KOPT-K1 (cell line): ENCODE measurements at regions not wholly inside any gene's neighbourhood (a gene's known extent, or its start where the extent isn't known, plus 50 kb on each side); places are given as distances from the start of the nearest gene placed in this dataset.

Source experiments
- H3K27ac ChIP-seq: fragments of 200-600 bp; sonication (generic); 2 replicates; pipeline ENCODE4 v1.5.1; 2016; ENCODE audit warnings: antibody characterized with exemption, mild to moderate bottlenecking, low read depth, low read length; ENCODE audit not compliant: poor library complexity, severe bottlenecking
- H3K36me3 ChIP-seq: fragments of 200-600 bp; sonication (generic); 2 replicates; pipeline ENCODE4 v1.5.1; 2017; ENCODE audit warnings: antibody characterized with exemption, mild to moderate bottlenecking, low read length, moderate library complexity; ENCODE audit not compliant: insufficient read depth
- H3K9me3 ChIP-seq: fragments of 200-600 bp; sonication (generic); 2 replicates; pipeline ENCODE4 v1.5.1; 2017; ENCODE audit warnings: antibody characterized with exemption, low read length, mild to moderate bottlenecking; ENCODE audit not compliant: insufficient read depth, poor library complexity, severe bottlenecking

DNA sequence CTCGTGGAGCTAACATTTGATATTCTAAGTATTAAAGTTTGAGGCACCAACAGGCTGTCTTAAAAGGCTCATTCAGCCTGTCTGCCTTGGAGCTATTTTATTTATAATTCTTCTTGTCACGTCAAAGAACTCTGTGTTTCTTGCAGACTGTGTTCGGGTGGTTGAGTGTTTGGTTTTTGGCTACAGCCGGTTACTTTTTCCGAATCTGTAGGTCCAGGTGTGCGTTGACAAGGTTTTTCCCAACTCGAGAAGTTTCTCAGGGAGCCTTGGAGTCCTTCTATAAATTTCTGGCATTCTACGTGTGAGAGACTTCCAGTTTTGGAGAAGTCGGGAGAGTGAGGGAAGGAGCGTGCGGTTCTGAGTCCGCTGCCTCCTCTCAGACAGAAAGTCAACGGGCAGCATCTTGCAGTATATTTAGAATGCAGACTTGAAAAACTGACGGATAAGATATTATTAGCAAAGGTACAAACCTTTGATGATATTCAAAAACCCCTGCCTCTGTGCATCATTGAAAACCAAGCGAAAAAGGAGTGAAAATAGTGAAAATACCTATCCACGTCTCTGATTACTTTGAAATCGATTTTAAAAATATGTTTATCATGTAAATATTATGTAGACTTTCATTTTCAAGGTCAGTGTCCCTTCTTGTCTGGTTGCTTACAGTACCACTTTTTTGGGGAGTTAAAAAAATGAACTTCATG is 85.2 kb upstream of the PPARA start:
- Histone ChIP-seq H3K9me3 (no peaks in the 10 kb centered on the region), H3K27ac (no peak overlapping the region), H3K36me3 (no peaks in the 10 kb centered on the region)

- no peaks in the 10 kb centered on the region for H3K9me3 ChIP-seq
- H3K36me3 ChIP-seq = no peaks in the 10 kb centered on the region
- H3K27ac ChIP-seq = no peak overlapping the region
Observed at GRCh38 chr22:46065691-46066454, 84.5 kb upstream of the PPARA start.

DNA sequence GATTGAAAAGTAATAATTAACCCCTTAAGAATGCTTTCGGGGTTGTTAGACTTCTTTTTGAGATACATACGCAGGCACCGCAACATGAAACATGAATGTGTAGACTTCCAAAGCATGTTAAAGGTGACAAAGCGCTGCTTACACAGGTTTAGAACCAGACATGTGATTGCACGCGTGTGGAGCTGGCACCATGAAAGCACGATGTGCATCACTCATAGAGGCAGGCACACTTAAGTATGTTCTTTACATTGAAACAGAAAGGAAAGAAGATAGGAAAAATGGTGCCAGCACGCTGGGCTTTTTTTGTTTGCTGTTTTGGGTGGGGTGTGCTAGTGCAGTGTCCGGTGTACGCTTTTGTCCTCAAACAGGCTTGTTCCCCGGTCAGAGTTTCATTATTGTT is 83.6 kb upstream of the PPARA start:
- Histone ChIP-seq H3K9me3 (no peaks in the 10 kb centered on the region), H3K27ac (no peak overlapping the region), H3K36me3 (no peaks in the 10 kb centered on the region)

GRCh38 chr22:46067159-46068111 is 82.9 kb upstream of the PPARA start:
- Histone ChIP-seq H3K27ac (peak overlapping the region; percentile 4), H3K36me3 (no peaks in the 10 kb centered on the region), H3K9me3 (no peaks in the 10 kb centered on the region)

GRCh38 chr22:46068181-46068592 is 82.1 kb upstream of the PPARA start:
- Histone ChIP-seq H3K9me3 (no peaks in the 10 kb centered on the region), H3K27ac (peak overlapping the region; percentile 100), H3K36me3 (no peaks in the 10 kb centered on the region)

- H3K9me3 ChIP-seq = no peaks in the 10 kb centered on the region
- peak overlapping the region; percentile 100 for H3K27ac ChIP-seq
- H3K36me3 ChIP-seq = peaks cover 5% of the 10 kb centered on the region; the same call in 1 of the 2 replicates
Observed at GRCh38 chr22:46068593-46069491, 81.5 kb upstream of the PPARA start.

DNA sequence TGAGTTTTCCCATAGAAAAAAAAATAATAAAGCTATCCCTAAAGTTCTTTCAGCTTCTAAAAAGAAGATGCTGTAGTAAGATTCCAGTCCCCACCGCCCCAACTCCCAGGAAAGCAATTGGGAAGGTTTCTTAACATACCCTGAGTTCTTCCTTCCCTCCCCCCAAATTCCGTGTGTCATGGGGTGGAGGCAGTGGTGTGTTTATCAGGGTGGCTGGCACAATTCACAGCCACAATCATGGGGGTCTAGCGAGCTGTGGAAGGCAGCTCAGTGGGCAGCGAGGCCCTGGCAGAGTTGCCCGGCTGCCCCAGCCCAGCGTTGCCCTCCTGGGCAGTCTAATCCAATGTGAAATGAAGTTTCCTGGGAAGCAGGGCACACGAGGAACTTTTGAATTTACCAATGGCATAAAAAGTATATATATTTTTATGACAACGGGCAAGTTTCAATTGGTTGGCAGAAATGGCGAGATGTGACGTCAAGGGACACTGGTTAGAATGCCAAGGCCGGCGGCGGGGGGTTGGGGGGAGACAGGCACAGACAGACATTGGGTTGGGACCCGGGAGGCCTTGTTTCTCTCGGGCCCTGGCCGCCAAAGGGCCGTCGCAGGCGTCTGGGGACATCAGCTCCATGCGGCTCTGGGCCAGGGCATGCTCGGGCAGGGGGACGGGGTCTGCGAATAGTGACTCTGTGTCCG is 80.7 kb upstream of the PPARA start:
- Histone ChIP-seq H3K36me3 (peaks cover 13% of the 10 kb centered on the region), H3K27ac (peak overlapping the region; percentile 100), H3K9me3 (no peaks in the 10 kb centered on the region)

GRCh38 chr22:46070215-46070802 is 80.0 kb upstream of the PPARA start:
- Histone ChIP-seq H3K36me3 (peaks cover 20% of the 10 kb centered on the region), H3K27ac (peak overlapping the region; percentile 100), H3K9me3 (no peaks in the 10 kb centered on the region)

GRCh38 chr22:46070803-46071450 is 79.4 kb upstream of the PPARA start:
- Histone ChIP-seq H3K9me3 (no peaks in the 10 kb centered on the region), H3K36me3 (peaks cover 24% of the 10 kb centered on the region), H3K27ac (peak overlapping the region; percentile 100)

GRCh38 chr22:46071451-46072109 is 78.7 kb upstream of the PPARA start:
- H3K27ac ChIP-seq = peak overlapping the region; percentile 100

DNA sequence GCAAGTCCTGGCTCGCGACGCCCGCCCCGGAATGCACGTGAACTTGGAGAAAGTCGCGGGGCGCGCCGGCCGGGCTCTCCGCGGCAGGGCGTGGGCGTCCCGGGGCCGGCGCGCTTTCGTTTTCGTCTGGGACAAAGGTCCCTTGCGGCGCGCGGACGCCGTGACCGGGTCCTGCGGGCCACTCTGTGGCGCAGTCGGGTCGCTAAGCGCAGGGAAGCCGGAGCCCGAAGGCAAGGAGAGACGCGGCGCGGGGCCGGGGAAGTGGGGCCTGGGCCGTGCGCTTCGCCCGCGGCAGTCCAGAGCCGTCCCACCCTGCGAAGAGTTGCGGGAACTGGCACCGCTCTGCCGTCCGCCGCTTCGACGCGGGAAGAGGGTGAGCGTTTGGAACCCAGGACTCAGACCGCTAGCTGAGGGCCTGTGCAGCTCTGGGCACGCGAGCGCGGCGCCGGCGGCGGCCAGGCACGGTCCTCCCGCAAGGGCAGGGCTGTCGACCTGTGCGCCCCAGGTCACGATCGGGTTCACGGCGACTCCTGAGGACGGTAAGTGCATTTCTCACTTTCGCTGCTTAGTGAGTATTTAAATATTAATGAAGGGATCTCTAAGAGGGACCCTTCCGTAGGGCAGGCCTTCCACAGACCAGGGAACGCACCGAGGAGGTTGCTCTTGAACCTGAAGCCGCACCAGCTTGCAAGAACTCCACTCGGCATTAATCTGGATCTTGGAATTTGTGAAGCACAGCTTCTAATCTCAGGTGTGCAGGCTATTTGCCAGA is 78.0 kb upstream of the PPARA start:
- peak overlapping the region; percentile 100 for H3K27ac ChIP-seq
- H3K36me3 ChIP-seq = peaks cover 34% of the 10 kb centered on the region

More at GRCh38 chr22:46071451-46072109, 78.7 kb upstream of the PPARA start:
- Histone ChIP-seq H3K36me3 (peaks cover 31% of the 10 kb centered on the region), H3K9me3 (no peaks in the 10 kb centered on the region)

More for the DNA sequence above, 78.0 kb upstream of the PPARA start:
- H3K9me3 ChIP-seq = no peaks in the 10 kb centered on the region
